Endothelial cell of umbilical vein (primary cell): ENCODE measurements at regions not wholly inside any gene's neighbourhood (a gene's known extent, or its start where the extent isn't known, plus 50 kb on each side); places are given as distances from the start of the nearest gene placed in this dataset.

Source experiments
- BruUV-seq: library from RNA; stranded (reverse); fragments of 400-500 nt; replicated peaks from 2 replicates; lab custom pipeline; 2021; lab: Mats Ljungman, UMichigan
- CTCF ChIA-PET: fragments of 300-600, 350-600 bp; sonication (Branson Sonifier 250); formaldehyde crosslinking; loops from one replicate; lab custom pipeline; 2021; ENCODE audit warnings: antibody characterized with exemption, inconsistent platforms; lab: Charles Lee
- POLR2A ChIA-PET: fragments of 300-600, 350-600 bp; sonication (Branson Sonifier 250); formaldehyde crosslinking; loops from one replicate; lab custom pipeline; 2021; ENCODE audit warnings: antibody characterized with exemption, inconsistent platforms; lab: Charles Lee
- DNase-seq: peaks from one replicate; pipeline ENCODE4 v3.0.0-alpha.2; 2011; ENCODE audit warnings: low read depth, low spot score
- FAIRE-seq: peaks from 2 replicates; lab custom pipeline; 2011; peaks lifted over from hg19 to GRCh38; lab: Jason Lieb, UNC
- H2AFZ ChIP-seq: 2 replicates; pipeline ENCODE4 v1.6.0; 2012; ENCODE audit warnings: low read depth, low read length, control low read depth, inconsistent platforms
- H3K27ac ChIP-seq: 2 replicates; pipeline ENCODE4 v1.5.1; 2011; ENCODE audit warnings: low read depth, mild to moderate bottlenecking, control low read depth, low read length, moderate library complexity; ENCODE audit not compliant: insufficient read depth
- H3K27me3 ChIP-seq, 2 experiments: 2 replicates each; pipeline versions ENCODE4 v1.6.0 to v1.6.1; 2011; ENCODE audit warnings: low read length in 2 of 2, mixed read lengths in 1 of 2; ENCODE audit not compliant: control insufficient read depth in 2 of 2, insufficient read depth in 2 of 2
- H3K36me3 ChIP-seq, 2 experiments: 2 replicates in 1 of 2; 3 replicates in 1 of 2; pipeline ENCODE4 v1.5.1; 2011; ENCODE audit warnings: low read length in 2 of 2, mild to moderate bottlenecking in 1 of 2, moderate library complexity in 1 of 2; ENCODE audit not compliant: control insufficient read depth in 2 of 2, insufficient read depth in 2 of 2; ENCODE audit errors: extremely low read depth in 1 of 2
- H3K4me1 ChIP-seq: 3 replicates; pipeline ENCODE4 v1.5.1; 2011; ENCODE audit warnings: mild to moderate bottlenecking, low read length; ENCODE audit not compliant: control insufficient read depth, insufficient read depth; ENCODE audit errors: extremely low read depth
- H3K4me2 ChIP-seq: 2 replicates; pipeline ENCODE4 v1.6.1; 2011; ENCODE audit warnings: low read length, control low read depth, mixed read lengths; ENCODE audit not compliant: insufficient read depth
- H3K4me3 ChIP-seq, 3 experiments: fragments of 200-600 bp in 1 of 3; sonication (generic), shearing (Covaris generic) in 1 of 3; replicated peaks in 1 of 3; 2 replicates each; pipeline ENCODE4 v1.5.1; 2011 to 2016; ENCODE audit warnings: control low read depth in 3 of 3, low read length in 3 of 3, mild to moderate bottlenecking in 2 of 3, inconsistent platforms in 1 of 3, low read depth in 1 of 3, moderate library complexity in 1 of 3; ENCODE audit not compliant: insufficient read depth in 1 of 3
- H3K79me2 ChIP-seq: 2 replicates; pipeline ENCODE4 v1.6.0; 2012; ENCODE audit warnings: low read length, inconsistent platforms; ENCODE audit not compliant: control insufficient read depth, insufficient read depth
- H3K9ac ChIP-seq: replicated peaks from 2 replicates; pipeline ENCODE3; 2011; ENCODE audit warnings: low read length, control low read depth; ENCODE audit not compliant: insufficient read depth; ENCODE audit errors: extremely low read depth
- H3K9me1 ChIP-seq: replicated peaks from 3 replicates; pipeline ENCODE4 v1.6.0; 2011; ENCODE audit warnings: mild to moderate bottlenecking, low read length; ENCODE audit not compliant: control insufficient read depth, insufficient read depth; ENCODE audit errors: extremely low read depth
- H3K9me3 ChIP-seq: replicated peaks from 2 replicates; pipeline ENCODE4 v1.5.1; 2012; ENCODE audit warnings: low read length, inconsistent platforms; ENCODE audit not compliant: control insufficient read depth, insufficient read depth
- H4K20me1 ChIP-seq: replicated peaks from 2 replicates; pipeline ENCODE3; 2011; ENCODE audit warnings: mild to moderate bottlenecking, low read length; ENCODE audit not compliant: control insufficient read depth, insufficient read depth; ENCODE audit errors: extremely low read depth
- CTCF ChIP-seq, 2 donors: IDR thresholded peaks; 1 replicate in 1 of 2; 2 replicates in 1 of 2; pipeline ENCODE4 v1.5.1; 2011; ENCODE audit warnings: low read length in 2 of 2, mild to moderate bottlenecking in 2 of 2, moderate library complexity in 2 of 2, control low read depth in 1 of 2, inconsistent platforms in 1 of 2, low read depth in 1 of 2; ENCODE audit not compliant: insufficient read depth in 1 of 2; ENCODE audit errors: extremely low read depth in 1 of 2
- EZH2 ChIP-seq: IDR thresholded peaks from 2 replicates; pipeline ENCODE4 v1.6.1; 2012; ENCODE audit warnings: borderline replicate concordance, low read depth, mild to moderate bottlenecking, moderate library complexity, low read length, inconsistent platforms; ENCODE audit not compliant: severe bottlenecking
- FOS ChIP-seq: IDR thresholded peaks from 2 replicates; pipeline ENCODE4 v1.6.1; 2011; ENCODE audit warnings: mild to moderate bottlenecking, low read length, moderate library complexity, borderline replicate concordance; ENCODE audit not compliant: insufficient read depth
- GATA2 ChIP-seq: IDR thresholded peaks from 2 replicates; pipeline ENCODE4 v1.7.0; 2011; ENCODE audit warnings: low read depth, mild to moderate bottlenecking, moderate library complexity, mixed read lengths, low read length; ENCODE audit not compliant: insufficient read length, insufficient read depth
- JUN ChIP-seq: IDR thresholded peaks from 2 replicates; pipeline ENCODE4 v1.6.1; 2011; ENCODE audit warnings: borderline replicate concordance, low read depth; ENCODE audit not compliant: insufficient read length, insufficient read depth
- MAX ChIP-seq: IDR thresholded peaks from 2 replicates; pipeline ENCODE4 v1.6.1; 2011; ENCODE audit not compliant: insufficient read depth, insufficient read length
- MYC ChIP-seq: IDR thresholded peaks from one replicate; pipeline ENCODE4 v1.6.1; 2011; ENCODE audit warnings: mild to moderate bottlenecking, low read depth, low read length
- POLR2A ChIP-seq: IDR thresholded peaks from 2 replicates; pipeline ENCODE4 v1.6.1; 2012; ENCODE audit warnings: low read depth, mild to moderate bottlenecking, control low read depth, low read length
- POLR2AphosphoS5 ChIP-seq: IDR thresholded peaks from 2 replicates; pipeline ENCODE4 v1.6.1; 2012; ENCODE audit warnings: low read depth, mild to moderate bottlenecking, control low read depth, low read length, moderate library complexity; ENCODE audit not compliant: insufficient read depth
- dilution Hi-C: fragments of 300-500 bp; cut with MboI; formaldehyde crosslinking; loops from one replicate; pipeline ENCODE4 v1.15.0; 2019; ENCODE audit warnings: low sequenced_read_pairs; ENCODE audit not compliant: extremely low pct_ligation_motif_present
- intact Hi-C: fragments of 100-400 bp; cut with micrococcal nuclease; formaldehyde crosslinking; loops from one replicate; pipeline ENCODE4 v1.10.0; 2022

DNA sequence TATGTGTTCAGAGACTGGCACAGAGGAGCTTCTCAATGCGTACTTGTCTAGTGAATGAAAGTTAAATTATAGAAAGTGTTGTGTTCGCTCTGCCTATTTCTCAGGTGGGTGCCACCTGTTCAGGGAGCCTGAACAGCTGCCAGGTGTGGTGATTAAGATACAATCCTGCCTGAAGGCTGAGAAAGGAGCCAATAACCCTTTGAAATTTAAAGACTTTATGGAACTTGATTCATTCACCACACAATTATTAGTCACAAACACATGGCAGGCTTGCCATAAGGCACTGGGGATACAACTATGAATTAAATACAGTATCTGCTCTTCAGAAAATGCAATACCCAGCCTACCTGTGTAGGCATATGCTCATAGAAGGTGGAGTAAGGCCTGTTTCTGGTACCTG, 92.9 kb upstream of the AMOTL1 start:
- H3K9ac ChIP-seq: no peak overlapping the region
- TF ChIP-seq CTCF (IDR thresholded peaks at IDR 0.05; ENCODE audit: extremely low read depth in 1 of 2, insufficient read depth in 1 of 2, low read depth in 1 of 2, low read length in 2 of 2): no peak
- no peak for TF ChIP-seq POLR2AphosphoS5
- no peak for TF ChIP-seq EZH2
- no peak for TF ChIP-seq MAX
- TF ChIP-seq POLR2A: no peak
- no peak for TF ChIP-seq FOS
- no peak for TF ChIP-seq GATA2
- no peak for TF ChIP-seq MYC
- TF ChIP-seq JUN: no peak
- H3K36me3 ChIP-seq: no peaks in the 10 kb centered on the region
- H3K4me3 ChIP-seq: no peak overlapping the region
- H3K27ac ChIP-seq: no peak overlapping the region
- intact Hi-C loops: no loop called here
- peaks cover 0 to 2% of the 10 kb centered on the region in 2 experiments for H3K27me3 ChIP-seq
- ChIA-PET CTCF (interaction anchor here (1.1 kb wide), 1 partner anchor 15 kb away, joined by 3 read pairs; no protein-coding TSS in a partner anchor), POLR2A (no interaction called here)
- no peak for FAIRE-seq
- H4K20me1 ChIP-seq: no peaks in the 10 kb centered on the region
- no TSS peak for BruUV-seq
- no peaks in the 10 kb centered on the region for H3K4me1 ChIP-seq
- H3K9me1 ChIP-seq: no peaks in the 10 kb centered on the region
- no peaks in the 10 kb centered on the region for H3K79me2 ChIP-seq
- H3K4me2 ChIP-seq: no peak overlapping the region
- dilution Hi-C loops: no loop called here
- no peak overlapping the region for H2AFZ ChIP-seq
- H3K9me3 ChIP-seq: no peaks in the 10 kb centered on the region
- no peak for DNase-seq
